PFSK-1 (cell line): ENCODE measurements at regions not wholly inside any gene's neighbourhood (a gene's known extent, or its start where the extent isn't known, plus 50 kb on each side); places are given as distances from the start of the nearest gene placed in this dataset.

Source experiments
- FOXP2 ChIP-seq: optimal IDR thresholded peaks from 2 replicates; pipeline ENCODE3; 2011; ENCODE audit warnings: borderline replicate concordance, control low read depth, inconsistent platforms; ENCODE audit not compliant: insufficient read depth; ENCODE audit errors: extremely low read length, extremely low read depth
- POLR2AphosphoS5 ChIP-seq: IDR thresholded peaks from 2 replicates; pipeline ENCODE4 v1.6.1; 2012; ENCODE audit warnings: low read depth, mild to moderate bottlenecking, control low read depth, low read length, moderate library complexity
- REST ChIP-seq, 2 experiments: IDR thresholded peaks; 2 replicates each; pipeline versions ENCODE4 v1.6.1 to v1.8.0; 2011 to 2012; ENCODE audit warnings: low read depth in 2 of 2, low read length in 2 of 2, control low read depth in 1 of 2, inconsistent platforms in 1 of 2, mild to moderate bottlenecking in 1 of 2, moderate library complexity in 1 of 2; ENCODE audit not compliant: insufficient read depth in 1 of 2
- SIN3A ChIP-seq: IDR thresholded peaks from 2 replicates; pipeline ENCODE4 v1.6.1; 2012; ENCODE audit warnings: mild to moderate bottlenecking, low read length, moderate library complexity, borderline replicate concordance; ENCODE audit not compliant: insufficient read depth
- TAF1 ChIP-seq: IDR thresholded peaks from 2 replicates; pipeline ENCODE4 v1.6.1; 2012; ENCODE audit warnings: low read length, control low read depth, borderline replicate concordance; ENCODE audit not compliant: insufficient read depth

GRCh38 chr12:88255847-88256246 is 113.7 kb downstream of the TMTC3 start:
- TF ChIP-seq TAF1 (no peak), SIN3A (no peak), REST (IDR thresholded peaks at IDR 0.05; ENCODE audit: insufficient read depth in 1 of 2, low read depth in 2 of 2, low read length in 2 of 2) (no peak), POLR2AphosphoS5 (no peak), FOXP2 (no peak)
